Islet of Langerhans (tissue), 1 donor: ENCODE measurements at regions not wholly inside any gene's neighbourhood (a gene's known extent, or its start where the extent isn't known, plus 50 kb on each side); places are given as distances from the start of the nearest gene placed in this dataset.

Experiments used
- FAIRE-seq: peaks from one replicate; lab custom pipeline; 2011; peaks lifted over from hg19 to GRCh38; lab: Jason Lieb, UNC

DNA sequence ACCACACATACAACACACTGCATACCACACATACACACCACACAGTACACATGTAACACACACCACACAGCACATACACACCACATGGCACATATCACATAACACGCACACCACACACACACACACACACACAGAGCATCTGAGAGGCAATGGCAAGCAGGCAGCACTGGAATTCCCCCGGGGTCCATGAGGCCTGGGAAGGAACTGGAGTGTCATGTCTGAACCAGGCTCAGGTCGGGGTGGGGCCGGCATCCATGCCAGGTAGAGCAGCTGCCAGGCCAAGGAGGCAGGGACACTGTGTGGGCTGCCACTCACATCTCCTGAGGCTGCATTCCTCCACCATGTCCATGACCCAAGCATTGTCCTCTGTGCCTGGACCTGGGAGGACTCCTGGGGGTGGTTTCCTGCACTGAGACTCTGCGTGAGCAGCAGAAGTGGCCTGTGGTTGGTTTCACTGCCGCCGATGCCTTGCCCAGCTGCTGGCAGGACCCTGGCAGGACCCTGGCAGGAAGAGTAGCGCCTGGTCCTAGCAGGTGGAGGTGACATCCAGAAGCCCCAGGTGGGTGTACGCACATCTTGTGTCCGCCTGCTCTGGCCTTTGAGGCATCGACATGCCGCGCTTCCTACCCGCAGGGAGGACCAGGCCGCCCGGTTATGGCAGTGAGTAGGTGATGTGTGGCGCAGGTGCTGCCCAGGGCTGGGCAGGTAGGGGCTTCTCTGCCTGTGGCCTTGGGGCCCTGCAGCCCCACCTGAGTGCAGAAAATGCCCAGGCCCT is 1280.4 kb downstream of the TBC1D22A start:
- FAIRE-seq = no peak

DNA sequence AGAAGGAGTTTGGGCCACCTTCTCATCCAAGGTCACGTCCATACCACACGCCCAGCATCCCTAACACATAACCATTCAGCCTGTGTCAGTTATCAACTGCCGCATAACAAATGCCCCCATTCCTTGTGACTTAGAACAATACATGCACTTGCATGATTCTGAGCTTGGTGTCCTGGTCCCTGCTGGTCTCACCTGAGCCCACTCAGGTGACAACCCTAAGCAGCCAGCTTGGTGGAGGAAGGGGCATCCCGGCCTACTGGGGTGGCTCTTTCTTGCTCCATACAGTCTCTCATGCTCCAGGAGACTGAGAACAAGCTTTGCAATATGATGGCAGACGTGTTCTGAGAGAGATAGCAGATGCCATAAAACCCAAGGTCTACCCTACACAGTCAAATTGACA is 1276.9 kb downstream of the TBC1D22A start:
- no peak for FAIRE-seq

DNA sequence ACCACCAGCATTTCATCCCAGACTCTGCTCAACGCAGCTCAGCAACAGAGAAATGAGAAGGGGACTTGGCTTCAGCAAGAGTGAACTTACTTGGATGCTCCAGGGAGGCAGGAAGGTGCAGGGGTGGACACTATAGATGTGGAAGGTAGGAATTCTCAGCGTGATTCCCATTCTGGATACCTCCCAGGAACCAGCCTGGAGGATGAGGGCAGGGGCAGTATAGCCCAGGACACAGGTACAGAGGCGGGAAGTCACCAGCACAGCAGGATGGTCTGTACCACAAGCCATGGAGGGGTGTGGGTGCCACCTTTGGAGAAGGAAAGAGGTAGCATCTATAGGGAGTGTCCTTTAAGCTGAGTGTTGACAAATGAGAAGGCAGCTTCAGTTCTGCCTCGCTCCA is 1275.2 kb downstream of the TBC1D22A start:
- no peak for FAIRE-seq

DNA sequence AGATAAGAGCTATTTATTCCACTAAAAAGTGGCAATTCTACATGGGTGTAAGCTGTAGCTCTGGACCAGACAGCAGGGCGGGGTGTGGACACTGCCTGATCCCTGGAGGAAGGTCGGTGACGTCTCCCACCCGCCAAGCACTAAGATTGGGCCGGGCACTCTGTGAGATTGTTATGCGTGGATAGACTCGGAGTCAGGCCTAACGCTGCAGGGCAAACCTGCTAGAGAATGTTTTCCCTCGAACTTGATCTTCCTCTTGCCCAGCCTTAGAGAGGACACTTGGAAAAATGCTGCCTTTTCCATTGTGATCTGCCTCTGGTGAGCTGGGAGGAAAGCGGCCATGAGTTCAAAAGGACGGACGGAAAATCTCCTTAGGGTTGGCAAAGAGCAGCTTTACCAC is 1273.4 kb downstream of the TBC1D22A start:
- no peak for FAIRE-seq

DNA sequence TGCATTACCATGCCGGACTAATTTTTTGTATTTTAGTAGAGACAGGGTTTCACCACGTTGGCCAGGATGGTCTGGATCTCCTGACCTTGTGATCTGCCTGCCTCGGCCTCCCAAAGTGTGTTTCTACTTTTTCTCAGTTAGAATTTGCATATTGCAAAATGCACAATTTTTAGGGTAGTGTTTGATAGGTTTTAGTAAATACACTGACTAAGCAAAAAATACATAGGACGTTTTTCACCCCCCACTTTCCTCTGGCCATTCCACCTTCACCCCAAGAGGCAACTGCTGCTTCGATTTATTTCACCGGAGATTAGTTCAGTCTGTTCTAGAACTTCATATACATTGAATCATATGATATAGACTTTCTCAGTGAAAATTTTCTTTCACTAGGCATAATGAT is 1269.1 kb downstream of the TBC1D22A start:
- FAIRE-seq = no peak

DNA sequence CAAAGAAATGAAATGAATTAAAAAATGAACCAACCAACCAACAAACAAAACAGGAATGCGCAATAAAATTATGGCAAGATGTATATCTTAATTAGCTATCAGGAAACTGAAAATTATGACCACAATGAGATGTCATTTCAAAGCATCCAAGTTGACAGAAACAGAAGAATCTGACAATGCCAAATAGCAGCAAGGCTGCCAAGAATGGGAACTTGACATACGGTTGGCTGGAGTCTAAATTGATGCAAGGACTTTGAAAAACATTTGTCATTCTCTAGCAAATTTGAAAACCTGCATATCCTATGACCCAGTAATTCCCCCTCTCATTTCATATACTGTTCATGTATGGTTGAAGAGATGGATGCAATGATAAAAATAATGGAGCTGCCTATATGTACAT is 1262.6 kb downstream of the TBC1D22A start:
- FAIRE-seq = no peak

DNA sequence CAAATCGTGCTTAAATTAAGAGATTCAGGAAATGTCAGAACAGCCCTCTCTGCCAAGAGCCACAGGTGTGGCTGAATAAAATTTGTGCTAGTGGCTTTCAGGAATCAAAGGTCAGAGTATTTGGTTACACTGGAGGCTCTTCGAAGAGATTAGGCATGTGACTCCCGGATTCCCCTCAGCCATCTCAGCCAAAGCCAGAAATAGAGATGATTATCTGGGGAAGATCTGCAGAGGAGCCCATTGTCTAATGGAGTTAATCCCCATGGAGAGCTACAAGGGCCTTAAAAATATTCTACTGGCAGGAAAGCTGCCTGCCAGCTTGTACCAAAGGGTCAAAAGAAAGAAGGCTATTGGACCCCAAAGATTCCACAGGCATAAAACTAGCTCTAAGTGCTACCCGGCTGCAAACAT is 1259.5 kb downstream of the TBC1D22A start:
- FAIRE-seq = no peak

DNA sequence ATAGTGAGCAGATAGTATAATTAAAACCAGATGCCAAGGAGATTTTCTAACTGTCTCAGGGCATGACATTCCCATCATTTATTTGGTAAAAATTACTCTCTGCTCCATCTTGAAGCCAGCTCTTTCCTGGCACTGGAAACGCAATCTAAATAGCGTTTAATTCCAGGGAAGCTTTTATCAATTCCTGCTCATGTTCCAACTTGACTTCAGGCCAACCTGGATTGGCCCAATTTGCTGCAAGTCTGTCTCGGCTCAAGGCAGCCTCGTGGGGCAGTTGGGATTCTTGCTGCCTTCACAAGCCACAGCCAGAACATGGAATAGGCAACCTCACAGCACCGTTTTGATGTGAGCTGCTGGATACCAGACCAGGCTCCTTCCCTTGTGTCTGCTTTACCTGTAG is 1255.9 kb downstream of the TBC1D22A start:
- FAIRE-seq = no peak

DNA sequence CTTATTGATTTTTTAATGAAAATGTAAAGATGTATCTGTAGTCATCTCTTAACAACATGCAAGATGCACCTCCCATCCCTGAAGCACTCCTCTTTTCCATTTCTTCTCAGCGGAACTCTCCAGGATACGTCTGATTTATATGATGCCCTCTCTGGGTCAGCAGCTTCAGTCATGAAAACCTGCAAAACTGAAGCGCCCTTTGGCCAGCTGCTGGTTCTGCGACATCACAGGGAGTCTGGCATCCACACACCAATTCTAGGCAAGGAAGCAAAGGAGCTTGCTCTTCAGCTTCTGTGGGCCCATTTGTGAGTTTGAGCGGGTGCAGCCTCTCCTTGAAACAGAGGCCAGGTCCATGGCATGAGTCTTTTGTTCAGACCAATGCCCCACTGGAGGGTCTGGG is 1253.3 kb downstream of the TBC1D22A start:
- FAIRE-seq = no peak

DNA sequence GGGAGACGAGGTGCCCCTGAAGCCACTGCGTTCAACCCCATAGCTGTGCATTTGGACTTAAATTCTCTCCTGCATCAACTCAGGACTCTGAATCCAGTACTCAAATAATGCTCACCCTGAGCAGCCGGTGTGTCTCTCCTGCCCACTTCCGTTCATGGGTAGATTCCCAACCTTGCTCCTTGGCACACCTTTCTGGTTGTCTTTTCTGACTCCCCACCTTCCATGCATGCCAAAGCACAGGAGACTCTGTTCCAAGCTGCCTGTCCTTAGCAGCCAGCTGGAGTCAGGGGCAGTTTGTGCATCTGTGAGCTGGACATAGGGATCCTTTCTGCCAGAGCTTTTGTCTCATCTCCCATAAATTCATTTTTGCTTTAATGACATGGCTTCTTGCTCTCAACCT is 1242.5 kb downstream of the TBC1D22A start:
- no peak for FAIRE-seq

DNA sequence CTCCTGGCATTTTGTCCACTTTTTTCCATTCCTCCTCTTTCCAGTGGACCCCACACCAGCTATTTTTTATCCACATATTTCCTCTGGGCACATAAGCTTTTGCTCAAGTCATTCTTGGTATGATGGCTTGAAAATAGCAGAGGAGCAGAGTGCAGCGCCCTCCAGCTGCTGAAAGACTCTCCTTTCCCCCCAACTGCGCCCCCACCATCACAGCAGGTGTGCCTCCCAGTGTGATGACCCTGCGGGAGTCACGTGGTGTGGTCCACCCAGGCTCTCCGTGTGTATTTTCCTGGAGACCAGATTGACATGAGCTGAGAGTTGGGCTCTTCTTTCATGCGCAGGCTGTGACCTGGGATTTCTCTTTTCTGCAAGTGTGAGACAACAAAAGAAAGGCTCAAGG is 1241.6 kb downstream of the TBC1D22A start:
- FAIRE-seq = no peak

DNA sequence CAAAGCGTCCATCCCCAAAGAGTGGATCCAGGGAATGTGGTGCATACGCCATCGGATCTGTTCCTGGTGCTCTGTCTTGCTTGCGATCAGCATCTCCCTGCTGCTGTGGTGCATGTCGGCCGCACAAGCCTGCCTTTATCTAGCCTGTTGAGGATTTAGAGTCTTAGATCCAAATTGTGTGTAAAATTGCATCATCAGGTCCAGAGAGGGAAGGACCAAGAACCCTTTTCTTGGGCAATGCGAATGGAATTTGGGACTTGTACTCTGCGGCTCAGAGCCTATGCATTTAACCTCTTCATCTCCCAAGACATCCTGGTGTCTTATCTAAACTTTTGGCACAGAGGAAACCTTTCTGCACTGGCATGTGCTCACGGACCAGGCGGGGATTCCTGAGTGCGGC is 1238.7 kb downstream of the TBC1D22A start:
- no peak for FAIRE-seq

DNA sequence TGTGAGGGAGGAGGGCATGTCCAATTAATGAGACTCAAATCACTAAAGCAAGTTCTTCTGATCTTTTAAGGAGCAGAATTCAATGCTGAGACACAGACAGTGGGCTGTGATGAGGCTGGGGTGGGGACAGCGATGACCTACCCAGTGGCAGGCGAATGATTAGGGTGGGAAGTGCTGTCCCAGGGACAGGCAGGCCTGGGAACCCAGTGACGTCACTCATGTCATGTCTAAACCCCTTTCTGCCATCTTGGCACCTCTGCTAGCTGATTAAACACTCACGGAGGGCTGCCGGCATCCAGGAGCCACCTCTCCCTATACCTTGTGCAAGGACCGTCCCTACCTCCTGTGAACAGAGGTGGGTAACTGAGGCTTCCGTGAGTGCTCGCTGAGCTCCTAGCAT is 1235.2 kb downstream of the TBC1D22A start:
- no peak for FAIRE-seq

DNA sequence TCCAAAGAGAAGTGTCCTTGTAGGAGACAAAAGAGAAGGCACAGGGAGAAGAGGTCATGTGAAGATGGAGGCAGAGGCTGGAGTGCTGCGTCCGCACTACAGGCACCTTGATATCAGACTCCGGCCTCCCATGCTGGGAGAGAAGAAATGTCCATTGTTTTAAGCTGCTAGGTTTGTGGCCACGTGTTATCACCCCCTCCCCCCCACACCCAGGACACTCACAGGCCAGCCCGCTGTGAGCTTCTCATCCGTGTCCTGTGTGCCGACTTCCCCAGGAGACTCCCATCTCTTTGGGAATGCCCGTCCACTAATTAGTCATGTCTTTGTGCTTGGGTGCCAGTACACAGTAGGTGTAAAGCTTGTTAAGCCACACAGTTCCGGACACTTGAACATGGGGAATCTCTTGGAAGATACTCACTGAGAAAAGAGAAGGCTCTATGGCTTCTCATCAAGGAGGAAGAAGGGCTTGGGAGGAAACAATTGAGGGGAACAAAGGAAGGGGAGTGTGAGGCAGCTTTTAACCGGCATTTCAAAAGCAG is 1234.7 kb downstream of the TBC1D22A start:
- FAIRE-seq = no peak

DNA sequence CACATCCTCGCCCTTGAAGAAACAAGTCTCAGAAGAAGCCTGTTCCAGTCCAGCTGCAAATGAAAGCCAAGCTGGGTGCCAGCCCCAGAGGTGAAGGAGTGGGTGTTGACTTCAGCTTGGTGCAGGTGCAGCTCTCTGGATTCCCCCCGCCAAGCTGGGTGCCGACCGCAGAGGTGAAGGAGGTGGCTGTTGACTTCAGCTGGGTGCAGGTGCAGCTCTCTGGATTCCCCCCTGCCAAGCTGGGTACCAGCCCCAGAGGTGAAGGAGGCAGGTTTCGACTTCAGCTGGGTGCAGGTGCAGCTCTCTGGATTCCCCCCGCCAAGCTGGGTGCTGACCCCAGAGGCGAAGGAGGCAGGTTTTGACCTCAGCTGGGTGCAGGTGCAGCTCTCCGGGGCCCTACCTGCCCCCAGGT is 1234.0 kb downstream of the TBC1D22A start:
- FAIRE-seq = no peak

DNA sequence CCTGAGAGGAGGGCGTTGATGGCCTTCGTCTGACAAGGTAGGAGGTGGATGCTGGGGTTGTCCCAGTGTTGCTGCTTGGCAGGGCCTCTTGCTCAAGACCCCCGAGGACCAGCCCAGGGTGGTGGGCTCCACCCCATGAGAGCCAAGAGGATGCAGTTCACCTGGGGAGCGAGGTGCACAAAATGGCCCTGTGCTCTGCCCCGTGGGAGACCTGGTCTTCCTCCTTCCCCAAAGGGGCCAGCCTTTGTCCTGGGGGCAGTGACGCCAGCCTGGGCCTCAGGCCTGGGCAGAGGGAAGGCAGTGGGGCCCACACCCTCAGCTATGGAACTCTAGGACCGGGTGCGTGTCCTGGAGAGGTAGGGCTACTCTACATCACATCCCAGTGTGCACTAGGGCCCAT is 1233.3 kb downstream of the TBC1D22A start:
- no peak for FAIRE-seq

DNA sequence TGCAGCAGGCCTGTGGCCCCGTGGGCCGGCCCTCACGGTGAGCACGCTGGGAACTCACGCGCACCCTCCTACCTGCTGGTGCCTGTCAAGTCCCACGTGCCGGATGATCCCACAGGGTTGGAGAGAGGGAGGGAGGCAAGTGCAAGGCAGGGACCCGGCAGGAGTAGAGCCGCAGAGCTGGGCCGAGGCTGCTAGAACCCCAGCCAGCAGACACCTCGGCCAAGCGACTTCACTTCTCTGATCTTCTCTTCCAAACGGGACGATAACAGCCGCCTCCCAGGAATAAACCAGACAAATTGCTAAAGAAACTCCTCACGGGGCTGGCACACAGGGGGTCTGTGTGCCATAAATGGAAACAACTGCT is 1232.8 kb downstream of the TBC1D22A start:
- FAIRE-seq = no peak

DNA sequence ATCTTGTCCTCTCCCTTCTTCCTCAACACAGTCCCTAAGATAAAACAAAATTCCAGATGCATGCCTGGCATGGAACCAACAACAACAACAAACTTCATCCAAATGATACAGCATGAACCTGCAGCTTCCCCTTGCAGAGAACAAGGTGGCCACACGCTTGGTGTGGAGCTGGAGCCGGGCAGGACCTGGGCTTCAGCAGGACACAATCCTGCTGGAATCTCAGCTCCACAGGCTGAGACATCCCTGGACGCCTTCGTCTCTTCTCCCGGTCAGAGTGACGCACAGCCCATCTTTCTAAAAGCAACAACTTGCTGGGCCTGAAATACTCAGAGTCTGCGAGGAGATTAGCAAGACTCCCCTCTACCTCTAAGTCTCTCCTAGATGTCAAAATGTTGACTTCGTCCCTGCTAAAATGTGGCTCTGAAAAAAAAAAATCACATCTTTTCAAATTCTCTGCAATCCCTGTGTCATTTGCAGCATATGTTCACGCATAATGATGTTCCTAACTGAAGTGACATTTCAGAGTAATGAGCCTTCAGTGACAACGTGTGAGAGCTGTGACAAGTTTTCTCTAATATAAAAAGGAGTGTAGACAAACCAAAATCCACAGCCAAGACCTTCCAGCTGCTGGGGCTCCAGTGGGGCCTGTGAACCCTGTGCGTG is 1232.3 kb downstream of the TBC1D22A start:
- no peak for FAIRE-seq

DNA sequence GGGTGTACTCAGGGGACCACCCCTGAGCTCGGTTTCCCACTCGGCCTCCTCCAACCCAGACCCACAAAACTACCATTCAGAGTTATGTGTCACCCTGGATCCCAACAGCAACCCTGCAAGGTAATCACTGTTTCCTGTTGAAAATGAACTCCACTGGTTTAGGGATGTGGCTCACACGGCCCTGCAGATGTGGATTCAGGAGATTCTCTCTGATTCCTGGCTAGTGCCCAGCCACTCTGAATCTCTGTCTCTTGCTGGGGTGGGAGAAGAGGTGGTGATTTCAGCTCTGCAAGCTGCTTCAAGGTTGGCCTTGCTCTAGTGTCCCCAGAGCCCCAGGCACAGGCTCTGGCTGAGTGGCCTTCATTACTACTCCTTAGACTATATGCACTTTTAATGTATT is 1231.6 kb downstream of the TBC1D22A start:
- no peak for FAIRE-seq

DNA sequence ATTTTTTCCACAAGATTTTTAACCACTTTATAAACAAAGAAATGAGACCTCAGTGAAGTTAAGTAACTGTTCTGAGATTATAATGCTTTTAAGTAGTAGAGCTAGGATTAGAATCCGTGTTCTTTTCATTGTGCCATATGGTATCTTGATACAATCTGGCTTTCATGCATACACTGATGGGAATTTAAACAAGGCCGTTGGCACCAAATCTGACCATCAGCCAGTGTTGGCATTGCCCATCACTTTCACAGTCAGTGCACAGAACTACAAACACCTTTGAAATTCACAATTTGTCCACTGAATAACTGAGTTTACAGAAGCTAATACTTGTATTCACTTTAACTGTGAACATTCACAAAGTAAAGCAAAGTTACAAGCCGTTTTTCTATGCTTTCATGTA is 1228.0 kb downstream of the TBC1D22A start:
- FAIRE-seq = no peak

DNA sequence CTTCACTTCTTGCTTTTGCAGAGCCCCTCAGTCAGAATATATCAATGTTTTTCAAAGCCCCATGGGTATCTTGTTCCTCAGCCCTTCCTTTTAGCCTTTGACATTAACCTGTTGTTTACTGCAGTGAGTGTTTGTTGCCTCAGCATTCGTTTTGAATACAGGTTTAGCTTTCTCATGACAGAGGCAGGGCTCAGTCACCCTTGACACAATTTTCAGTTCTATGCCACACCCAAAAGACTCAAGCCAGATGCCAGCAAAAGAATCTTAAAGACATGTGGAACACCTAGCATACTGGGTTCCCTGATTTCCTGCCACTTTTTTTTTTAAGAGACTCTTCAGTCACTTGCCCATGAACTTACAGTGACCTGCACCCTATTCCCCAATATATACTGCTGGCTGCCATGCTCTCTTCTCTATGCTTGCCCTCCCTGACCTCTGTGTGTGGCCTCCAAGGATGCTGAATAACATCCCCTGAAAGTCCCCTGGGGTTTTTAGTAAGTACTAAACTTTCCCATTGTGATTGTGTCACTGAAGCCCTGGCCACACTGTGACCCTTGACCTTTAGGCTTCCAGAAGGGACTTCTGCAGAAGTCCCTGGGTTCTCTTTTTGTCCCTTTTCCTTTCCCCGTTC is 1225.5 kb downstream of the TBC1D22A start:
- no peak for FAIRE-seq

DNA sequence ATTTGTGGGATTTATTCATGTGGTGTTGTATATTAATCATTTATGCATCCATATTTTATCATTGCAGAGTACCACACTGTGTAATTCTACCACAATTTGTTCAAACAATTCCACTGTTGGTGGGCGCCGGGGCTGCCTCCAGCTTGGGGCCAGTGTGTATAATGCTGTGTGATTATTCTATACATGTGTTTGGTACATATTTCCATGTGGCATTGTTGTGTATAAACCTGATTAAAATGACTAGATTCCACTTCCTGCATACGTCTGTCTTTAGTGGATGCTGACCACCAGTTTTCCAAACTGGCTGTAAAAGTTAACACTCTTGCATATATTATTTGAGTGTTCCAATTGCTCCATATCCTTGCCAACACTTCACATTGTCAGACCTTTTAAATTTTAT is 1213.8 kb downstream of the TBC1D22A start:
- no peak for FAIRE-seq

DNA sequence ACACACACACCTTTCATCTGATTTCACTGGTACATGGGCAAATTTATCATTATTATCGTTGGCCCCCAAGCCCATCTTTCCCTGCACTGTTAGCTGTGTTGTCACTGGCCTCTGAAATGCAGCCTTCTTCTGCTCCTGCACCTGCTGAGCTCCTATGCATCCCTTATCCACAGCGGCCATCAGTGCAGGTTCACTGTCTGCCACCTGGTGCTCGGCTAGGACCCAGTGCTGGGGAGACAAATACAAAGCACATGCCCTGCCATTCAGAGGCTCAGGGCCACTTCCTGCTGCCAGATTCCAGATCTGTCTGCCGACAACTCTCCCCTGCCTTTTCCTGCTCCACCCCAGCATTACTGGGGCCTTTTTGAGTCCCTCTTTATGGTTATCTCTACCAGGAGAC is 1205.4 kb downstream of the TBC1D22A start:
- no peak for FAIRE-seq

DNA sequence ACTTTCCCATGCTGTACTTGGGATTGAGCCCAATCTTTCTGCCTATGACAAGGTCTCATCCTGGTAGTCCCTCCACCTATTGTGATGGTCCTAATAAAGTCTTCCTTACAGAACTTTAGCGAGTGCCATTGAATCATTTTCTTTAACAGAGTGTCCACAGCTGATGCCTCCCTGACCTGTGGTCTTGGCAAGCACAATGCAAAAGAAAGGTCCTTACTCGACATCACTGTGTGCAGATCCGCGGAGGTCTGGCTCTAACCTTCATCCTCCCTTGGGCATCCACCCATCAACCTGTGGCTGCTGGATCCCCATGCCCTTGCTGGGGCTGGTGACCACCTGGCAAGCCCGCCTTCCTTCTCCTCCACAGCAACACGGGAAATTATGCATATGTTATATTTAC is 1203.9 kb downstream of the TBC1D22A start:
- no peak for FAIRE-seq
